ENCODE measurements at regions not wholly inside any gene's neighbourhood (a gene's known extent, or its start where the extent isn't known, plus 50 kb on each side); places are given as distances from the start of the nearest gene placed in this dataset.

- Mint-ChIP-seq H3K4me1 (peaks cover 6 to 14% (median 7%) of the 10 kb centered on the region in 7 donors), H3K9me3 (peaks cover 0 to 6% (median 0%) of the 10 kb centered on the region in 11 donors), H3K27me3 (peaks cover 0 to 22% (median 5%) of the 10 kb centered on the region in 5 donors), H3K27ac (no peak overlapping the region), H3K36me3 (peaks cover 0 to 4% (median 0%) of the 10 kb centered on the region in 5 donors), H3K4me3 (no peak overlapping the region)
- no peak for ATAC-seq
- no peak overlapping the region for H3K27ac ChIP-seq (ENCODE audit: low read depth, low read length)
- POLR2A ChIA-PET: interaction anchor here (0.5 kb wide), 1 partner anchor 198 kb away, joined by 4 read pairs; no protein-coding TSS in a partner anchor
- no peaks in the 10 kb centered on the region for H3K9me3 ChIP-seq (ENCODE audit: control insufficient read depth in 2 of 3, low read length in 3 of 3)
- no peaks in the 10 kb centered on the region for H3K27me3 ChIP-seq (ENCODE audit: control insufficient read depth in 2 of 2, insufficient read depth in 2 of 2, low read length in 2 of 2)
- CTCF ChIA-PET: no interaction called here
- H3K4me1 ChIP-seq (ENCODE audit: control insufficient read depth in 2 of 2, insufficient read depth in 2 of 2, low read length in 2 of 2): peaks cover 6 to 9% of the 10 kb centered on the region in 2 donors
- no peak for DNase-seq
- no peaks in the 10 kb centered on the region for H3K36me3 ChIP-seq (ENCODE audit: control insufficient read depth in 2 of 3, insufficient read depth in 3 of 3, low read length in 3 of 3)
- no peak overlapping the region for H3K4me3 ChIP-seq (ENCODE audit: low read length)
- intact Hi-C loops (cut with micrococcal nuclease): loop anchor here in 1 of 2 donors (10.0 kb wide), 3 partner anchors 126 to 1556 kb away; partner anchors contain the start of genes KIF11 and KIF20B
These were observed 118.1 kb upstream of the ANKRD1 start for GRCh38 chr10:91038971-91039370.

GRCh38 chr10:91040343-91040742 lies 119.5 kb upstream of the ANKRD1 start:
- ChIA-PET POLR2A (no interaction called here), CTCF (no interaction called here)
- Histone ChIP-seq H3K9me3 (ENCODE audit: control insufficient read depth in 2 of 3, low read length in 3 of 3) (no peaks in the 10 kb centered on the region), H3K4me3 (ENCODE audit: low read length) (no peak overlapping the region), H3K27me3 (ENCODE audit: control insufficient read depth in 2 of 2, insufficient read depth in 2 of 2, low read length in 2 of 2) (no peaks in the 10 kb centered on the region), H3K4me1 (ENCODE audit: control insufficient read depth in 2 of 2, insufficient read depth in 2 of 2, low read length in 2 of 2) (no peaks in the 10 kb centered on the region), H3K36me3 (ENCODE audit: control insufficient read depth in 2 of 3, insufficient read depth in 3 of 3, low read length in 3 of 3) (no peaks in the 10 kb centered on the region), H3K27ac (ENCODE audit: low read depth, low read length) (no peak overlapping the region)
- H3K9me3 Mint-ChIP-seq: no peaks in the 10 kb centered on the region
- no peak for DNase-seq
- no peak overlapping the region for H3K4me3 Mint-ChIP-seq
- intact Hi-C loops (cut with micrococcal nuclease): no loop called here
- H3K36me3 Mint-ChIP-seq: no peaks in the 10 kb centered on the region
- no peak overlapping the region for H3K27ac Mint-ChIP-seq
- peaks cover 0 to 28% (median 5%) of the 10 kb centered on the region in 5 donors for H3K27me3 Mint-ChIP-seq
- H3K4me1 Mint-ChIP-seq: peaks cover 0 to under 1% (median 0%) of the 10 kb centered on the region in 7 donors
- ATAC-seq: no peak

DNA sequence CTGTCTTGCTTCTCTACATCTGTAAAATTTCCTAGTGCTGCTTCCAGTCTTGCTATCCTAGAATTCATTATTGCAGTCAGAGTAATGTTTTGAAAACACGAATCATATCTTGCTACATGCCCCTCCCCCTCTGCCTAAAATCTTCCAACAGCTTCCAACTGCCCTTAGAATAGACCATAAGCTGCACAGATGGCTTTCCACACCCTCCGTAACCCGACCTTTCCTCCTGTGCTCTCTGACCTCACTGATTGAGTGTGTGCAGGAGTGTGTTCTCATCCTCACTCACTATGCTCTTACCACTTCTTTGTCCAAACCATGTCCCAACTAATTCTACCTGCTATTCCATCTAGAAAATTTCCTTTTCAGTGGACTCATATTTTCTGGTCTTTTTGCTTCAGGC lies 121.2 kb upstream of the ANKRD1 start:
- no peak for ATAC-seq
- Mint-ChIP-seq H3K9me3 (no peaks in the 10 kb centered on the region), H3K27ac (no peak overlapping the region), H3K4me3 (no peak overlapping the region), H3K27me3 (peaks cover 0 to 33% (median 12%) of the 10 kb centered on the region in 5 donors), H3K36me3 (no peaks in the 10 kb centered on the region), H3K4me1 (no peaks in the 10 kb centered on the region)
- Histone ChIP-seq H3K4me3 (ENCODE audit: low read length) (no peak overlapping the region), H3K9me3 (ENCODE audit: control insufficient read depth in 2 of 3, low read length in 3 of 3) (no peaks in the 10 kb centered on the region), H3K27me3 (ENCODE audit: control insufficient read depth in 2 of 2, insufficient read depth in 2 of 2, low read length in 2 of 2) (no peaks in the 10 kb centered on the region), H3K4me1 (ENCODE audit: control insufficient read depth in 2 of 2, insufficient read depth in 2 of 2, low read length in 2 of 2) (no peaks in the 10 kb centered on the region), H3K36me3 (ENCODE audit: control insufficient read depth in 2 of 3, insufficient read depth in 3 of 3, low read length in 3 of 3) (no peaks in the 10 kb centered on the region), H3K27ac (ENCODE audit: low read depth, low read length) (no peak overlapping the region)
- CTCF ChIA-PET: no interaction called here
- no peak for DNase-seq
- intact Hi-C loops (cut with micrococcal nuclease): no loop called here
- POLR2A ChIA-PET: interaction anchor here (0.8 kb wide), 1 partner anchor 207 kb away, joined by 4 read pairs; no protein-coding TSS in a partner anchor

DNA sequence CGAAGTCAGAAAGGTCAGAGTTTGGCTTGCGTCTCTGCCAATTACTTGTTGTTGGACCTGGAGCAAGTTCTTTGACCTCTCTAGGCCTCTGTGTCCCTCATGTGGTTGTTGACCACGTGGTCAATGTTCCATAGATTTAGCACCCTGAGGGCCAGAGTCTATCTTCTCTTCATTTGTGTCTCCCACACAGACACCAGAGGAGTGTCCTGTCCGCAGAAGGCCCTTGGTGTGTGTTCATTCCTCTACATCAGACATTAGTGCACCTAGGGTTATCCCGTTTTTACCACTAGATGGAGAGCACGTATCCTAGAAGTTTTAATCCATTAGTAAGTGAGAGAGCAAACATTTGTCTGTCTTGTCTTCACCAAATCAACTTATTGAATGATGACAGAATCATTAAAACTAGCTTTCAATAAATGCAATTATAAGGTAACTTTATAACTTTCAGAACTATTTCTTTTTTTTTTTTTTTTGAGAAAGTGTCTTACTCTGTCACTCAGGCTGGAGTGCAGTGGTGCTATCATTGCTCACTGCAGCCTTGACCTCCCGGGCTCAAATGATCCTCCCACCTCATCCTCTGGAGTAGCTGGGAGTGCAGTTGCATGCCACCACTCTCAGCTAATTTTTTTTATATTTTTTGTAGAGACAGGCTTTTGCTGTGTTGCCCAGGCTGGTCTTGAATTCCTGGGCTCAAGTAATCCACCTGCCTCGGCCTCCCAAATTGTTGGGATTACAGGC lies 122.5 kb upstream of the ANKRD1 start:
- intact Hi-C loops (cut with micrococcal nuclease): loop anchor here in 1 of 2 donors (1.0 kb wide), 1 partner anchor 208 kb away; no protein-coding TSS in a partner anchor
- CTCF ChIA-PET: interaction anchor here (0.6 to 1.4 kb wide), 2 partner anchors 208 to 212 kb away, joined by 3 to 7 read pairs; no protein-coding TSS in a partner anchor

GRCh38 chr10:91046869-91047268 lies 126.0 kb upstream of the ANKRD1 start:
- no peaks in the 10 kb centered on the region for H3K4me1 ChIP-seq (ENCODE audit: control insufficient read depth in 2 of 2, insufficient read depth in 2 of 2, low read length in 2 of 2)
- CTCF ChIA-PET: no interaction called here

More for the DNA sequence above, 122.5 kb upstream of the ANKRD1 start:
- no peaks in the 10 kb centered on the region for H3K27me3 ChIP-seq (ENCODE audit: control insufficient read depth in 2 of 2, insufficient read depth in 2 of 2, low read length in 2 of 2)
- no peak overlapping the region for H3K4me3 ChIP-seq (ENCODE audit: low read length)
- DNase-seq (no peak), ATAC-seq (no peak)
- H3K27me3 Mint-ChIP-seq: peaks cover 0 to 31% (median 12%) of the 10 kb centered on the region in 5 donors
- no peaks in the 10 kb centered on the region for H3K36me3 Mint-ChIP-seq
- H3K36me3 ChIP-seq (ENCODE audit: control insufficient read depth in 2 of 3, insufficient read depth in 3 of 3, low read length in 3 of 3): no peaks in the 10 kb centered on the region
- H3K9me3 Mint-ChIP-seq: no peaks in the 10 kb centered on the region
- H3K9me3 ChIP-seq (ENCODE audit: control insufficient read depth in 2 of 3, low read length in 3 of 3): no peaks in the 10 kb centered on the region
- POLR2A ChIA-PET: no interaction called here
- H3K4me3 Mint-ChIP-seq: no peak overlapping the region
- H3K4me1 Mint-ChIP-seq: peaks cover 0 to 1% (median 0%) of the 10 kb centered on the region in 7 donors
- H3K4me1 ChIP-seq (ENCODE audit: control insufficient read depth in 2 of 2, insufficient read depth in 2 of 2, low read length in 2 of 2): no peaks in the 10 kb centered on the region
- H3K27ac Mint-ChIP-seq: no peak overlapping the region
- no peak overlapping the region for H3K27ac ChIP-seq (ENCODE audit: low read depth, low read length)

GRCh38 chr10:91048380-91048779 lies 127.5 kb upstream of the ANKRD1 start:
- intact Hi-C loops (cut with micrococcal nuclease): no loop called here
- Mint-ChIP-seq H3K27me3 (peaks cover 0 to 36% (median 7%) of the 10 kb centered on the region in 5 donors), H3K4me3 (no peak overlapping the region), H3K4me1 (peaks cover 0 to 3% (median 0%) of the 10 kb centered on the region in 7 donors), H3K9me3 (no peaks in the 10 kb centered on the region), H3K27ac (no peak overlapping the region), H3K36me3 (no peaks in the 10 kb centered on the region)
- ATAC-seq (no peak), DNase-seq (no peak)
- CTCF ChIA-PET: no interaction called here
- Histone ChIP-seq H3K27me3 (ENCODE audit: control insufficient read depth in 2 of 2, insufficient read depth in 2 of 2, low read length in 2 of 2) (no peaks in the 10 kb centered on the region), H3K9me3 (ENCODE audit: control insufficient read depth in 2 of 3, low read length in 3 of 3) (no peaks in the 10 kb centered on the region), H3K4me1 (ENCODE audit: control insufficient read depth in 2 of 2, insufficient read depth in 2 of 2, low read length in 2 of 2) (no peaks in the 10 kb centered on the region), H3K27ac (ENCODE audit: low read depth, low read length) (no peak overlapping the region), H3K4me3 (ENCODE audit: low read length) (no peak overlapping the region), H3K36me3 (ENCODE audit: control insufficient read depth in 2 of 3, insufficient read depth in 3 of 3, low read length in 3 of 3) (no peaks in the 10 kb centered on the region)
- POLR2A ChIA-PET: interaction anchor here (0.6 kb wide), 1 partner anchor 36 kb away, joined by 4 read pairs; no protein-coding TSS in a partner anchor

More at GRCh38 chr10:91046869-91047268, 126.0 kb upstream of the ANKRD1 start:
- Mint-ChIP-seq H3K36me3 (no peaks in the 10 kb centered on the region), H3K27me3 (peaks cover 0 to 34% (median 12%) of the 10 kb centered on the region in 5 donors), H3K4me1 (peaks cover 0 to 3% (median 0%) of the 10 kb centered on the region in 7 donors), H3K9me3 (no peaks in the 10 kb centered on the region), H3K4me3 (no peak overlapping the region), H3K27ac (no peak overlapping the region)
- no peak overlapping the region for H3K27ac ChIP-seq (ENCODE audit: low read depth, low read length)
- H3K36me3 ChIP-seq (ENCODE audit: control insufficient read depth in 2 of 3, insufficient read depth in 3 of 3, low read length in 3 of 3): no peaks in the 10 kb centered on the region
- H3K4me3 ChIP-seq (ENCODE audit: low read length): no peak overlapping the region
- intact Hi-C loops (cut with micrococcal nuclease): no loop called here
- DNase-seq: no peak
- H3K9me3 ChIP-seq (ENCODE audit: control insufficient read depth in 2 of 3, low read length in 3 of 3): no peaks in the 10 kb centered on the region
- no peak for ATAC-seq
- H3K27me3 ChIP-seq (ENCODE audit: control insufficient read depth in 2 of 2, insufficient read depth in 2 of 2, low read length in 2 of 2): no peaks in the 10 kb centered on the region
- POLR2A ChIA-PET: no interaction called here
